ENCODE measurements at regions not wholly inside any gene's neighbourhood (a gene's known extent, or its start where the extent isn't known, plus 50 kb on each side); places are given as distances from the start of the nearest gene placed in this dataset.

DNA sequence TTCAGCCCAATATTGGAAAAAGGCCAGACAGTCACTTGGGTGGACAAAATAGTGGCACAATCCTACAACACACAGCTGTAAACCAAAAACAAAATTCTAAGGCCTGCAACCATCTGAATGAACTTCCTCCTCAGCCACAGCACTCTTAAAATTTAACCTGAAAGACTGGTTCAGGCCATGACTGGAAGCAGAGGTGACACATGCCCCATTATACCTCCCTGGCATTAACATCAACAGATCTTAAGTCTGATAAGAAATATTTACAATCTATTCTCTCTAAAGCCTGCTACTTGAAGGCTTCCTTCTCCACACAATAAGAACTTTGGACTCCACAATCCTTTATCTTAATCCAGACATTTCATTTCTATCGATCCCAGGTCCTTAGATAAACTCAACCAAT is 192.4 kb upstream of the LRP1B start:
- no peak for ATAC-seq
- H3K9me3 ChIP-seq = no peaks in the 10 kb centered on the region
- H3K27ac ChIP-seq = no peak overlapping the region
- H3K27me3 ChIP-seq = no peaks in the 10 kb centered on the region
- H3K4me1 ChIP-seq = no peaks in the 10 kb centered on the region
- H3K4me3 ChIP-seq = no peak overlapping the region
- no peak for TF ChIP-seq POLR2A (IDR thresholded peaks at IDR 0.05)
- no peak for TF ChIP-seq POLR2AphosphoS5 (IDR thresholded peaks at IDR 0.05)
- TF ChIP-seq, protein P1, sequence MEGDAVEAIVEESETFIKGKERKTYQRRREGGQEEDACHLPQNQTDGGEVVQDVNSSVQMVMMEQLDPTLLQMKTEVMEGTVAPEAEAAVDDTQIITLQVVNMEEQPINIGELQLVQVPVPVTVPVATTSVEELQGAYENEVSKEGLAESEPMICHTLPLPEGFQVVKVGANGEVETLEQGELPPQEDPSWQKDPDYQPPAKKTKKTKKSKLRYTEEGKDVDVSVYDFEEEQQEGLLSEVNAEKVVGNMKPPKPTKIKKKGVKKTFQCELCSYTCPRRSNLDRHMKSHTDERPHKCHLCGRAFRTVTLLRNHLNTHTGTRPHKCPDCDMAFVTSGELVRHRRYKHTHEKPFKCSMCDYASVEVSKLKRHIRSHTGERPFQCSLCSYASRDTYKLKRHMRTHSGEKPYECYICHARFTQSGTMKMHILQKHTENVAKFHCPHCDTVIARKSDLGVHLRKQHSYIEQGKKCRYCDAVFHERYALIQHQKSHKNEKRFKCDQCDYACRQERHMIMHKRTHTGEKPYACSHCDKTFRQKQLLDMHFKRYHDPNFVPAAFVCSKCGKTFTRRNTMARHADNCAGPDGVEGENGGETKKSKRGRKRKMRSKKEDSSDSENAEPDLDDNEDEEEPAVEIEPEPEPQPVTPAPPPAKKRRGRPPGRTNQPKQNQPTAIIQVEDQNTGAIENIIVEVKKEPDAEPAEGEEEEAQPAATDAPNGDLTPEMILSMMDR (IDR thresholded peaks at IDR 0.05) = no peak
- no peak for TF ChIP-seq EP300 (IDR thresholded peaks at IDR 0.05)
- H3K36me3 ChIP-seq = no peaks in the 10 kb centered on the region
- 89 to 92% methylated on average over 1 of the region's 1 CpG for WGBS, 2 donors (ENCODE audit: low coverage in 1 of 2)

- WGBS, 2 donors (ENCODE audit: low coverage in 1 of 2) = 100% methylated on average over 1 of the region's 1 CpG; no CpG with 5 or more reads in 1 of the 2 donors
- Histone ChIP-seq H3K27me3 (no peaks in the 10 kb centered on the region), H3K9me3 (no peaks in the 10 kb centered on the region), H3K27ac (no peak overlapping the region), H3K4me1 (no peaks in the 10 kb centered on the region), H3K36me3 (no peaks in the 10 kb centered on the region), H3K4me3 (no peak overlapping the region)
- no peak for ATAC-seq
- TF ChIP-seq, protein P1 (IDR thresholded peaks at IDR 0.05) = no peak
- TF ChIP-seq EP300 (IDR thresholded peaks at IDR 0.05) = no peak
- TF ChIP-seq POLR2AphosphoS5 (IDR thresholded peaks at IDR 0.05) = no peak
- no peak for TF ChIP-seq POLR2A (IDR thresholded peaks at IDR 0.05)
These were observed 191.0 kb upstream of the LRP1B start for GRCh38 chr2:142321706-142322280.

GRCh38 chr2:142320067-142320466 is 189.3 kb upstream of the LRP1B start:
- H3K4me1 ChIP-seq = no peaks in the 10 kb centered on the region
- no peak overlapping the region for H3K4me3 ChIP-seq
- H3K36me3 ChIP-seq = no peaks in the 10 kb centered on the region
- TF ChIP-seq POLR2A (IDR thresholded peaks at IDR 0.05) (no peak), EP300 (IDR thresholded peaks at IDR 0.05) (no peak)
- TF ChIP-seq, protein P1 (IDR thresholded peaks at IDR 0.05) = no peak
- H3K9me3 ChIP-seq = no peaks in the 10 kb centered on the region
- H3K27me3 ChIP-seq = no peaks in the 10 kb centered on the region
- ATAC-seq = no peak
- no peak overlapping the region for H3K27ac ChIP-seq
- WGBS, 2 donors (ENCODE audit: low coverage in 1 of 2) = 89% methylated on average over 1 of the region's 1 CpG

- TF ChIP-seq POLR2A (IDR thresholded peaks at IDR 0.05) (no peak), POLR2AphosphoS5 (IDR thresholded peaks at IDR 0.05) (no peak), EP300 (IDR thresholded peaks at IDR 0.05) (no peak)
- TF ChIP-seq, protein P1 (IDR thresholded peaks at IDR 0.05) = no peak
- no peaks in the 10 kb centered on the region for H3K27me3 ChIP-seq
- H3K4me1 ChIP-seq = no peaks in the 10 kb centered on the region
- no peak overlapping the region for H3K4me3 ChIP-seq
- H3K9me3 ChIP-seq = no peaks in the 10 kb centered on the region
- WGBS, 2 donors (ENCODE audit: low coverage in 1 of 2) = 57 to 87% methylated on average over 3 to 4 of the region's 4 CpGs
- H3K36me3 ChIP-seq = no peaks in the 10 kb centered on the region
- no peak overlapping the region for H3K27ac ChIP-seq
- no peak for ATAC-seq
These were observed 185.2 kb upstream of the LRP1B start for GRCh38 chr2:142316049-142316448.

DNA sequence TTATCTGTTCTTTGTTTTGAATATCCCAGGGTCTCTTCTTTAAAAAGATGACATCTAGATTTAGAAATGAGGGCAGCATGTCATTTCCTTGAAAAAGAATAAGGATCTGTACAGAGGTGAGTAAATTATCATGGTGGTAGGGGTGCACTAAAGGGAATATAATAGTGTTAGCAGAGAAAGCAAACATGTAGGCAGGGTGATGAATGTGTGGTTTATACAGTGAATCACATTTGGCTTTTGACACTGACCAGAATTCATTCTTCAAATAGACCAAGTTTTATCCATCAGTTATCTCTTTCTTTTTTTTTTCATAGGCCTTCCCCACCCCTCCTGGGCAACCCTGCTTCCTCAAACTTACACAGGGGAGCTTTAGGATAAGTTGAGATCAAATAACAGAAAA is 184.5 kb upstream of the LRP1B start:
- no peaks in the 10 kb centered on the region for H3K9me3 ChIP-seq
- no peak for ATAC-seq

More for the DNA sequence above, 184.5 kb upstream of the LRP1B start:
- H3K4me3 ChIP-seq = no peak overlapping the region
- H3K27ac ChIP-seq = no peak overlapping the region
- no peaks in the 10 kb centered on the region for H3K36me3 ChIP-seq
- TF ChIP-seq, protein P1 (IDR thresholded peaks at IDR 0.05) = no peak
- TF ChIP-seq POLR2A (IDR thresholded peaks at IDR 0.05) (no peak), EP300 (IDR thresholded peaks at IDR 0.05) (no peak), POLR2AphosphoS5 (IDR thresholded peaks at IDR 0.05) (no peak)
- H3K4me1 ChIP-seq = no peaks in the 10 kb centered on the region
- H3K27me3 ChIP-seq = no peaks in the 10 kb centered on the region
